HG02885 (cell line): ENCODE measurements at regions not wholly inside any gene's neighbourhood (a gene's known extent, or its start where the extent isn't known, plus 50 kb on each side); places are given as distances from the start of the nearest gene placed in this dataset.
A peak's percentile ranks its signal among the peaks of the same experiment; 100 is the strongest.
"Not testable (repeated sequence)": the region's sequence is repeated elsewhere in the genome, so short reads cannot be mapped to it uniquely, and the experiment has no call there.

Source experiments
- ATAC-seq: cut with Tn5 transposase; IDR thresholded peaks from one replicate; pipeline ENCODE4 v1.9.1; 2021; ENCODE audit warnings: mild to moderate bottlenecking; ENCODE audit not compliant: unreplicated experiment, poor library complexity

DNA sequence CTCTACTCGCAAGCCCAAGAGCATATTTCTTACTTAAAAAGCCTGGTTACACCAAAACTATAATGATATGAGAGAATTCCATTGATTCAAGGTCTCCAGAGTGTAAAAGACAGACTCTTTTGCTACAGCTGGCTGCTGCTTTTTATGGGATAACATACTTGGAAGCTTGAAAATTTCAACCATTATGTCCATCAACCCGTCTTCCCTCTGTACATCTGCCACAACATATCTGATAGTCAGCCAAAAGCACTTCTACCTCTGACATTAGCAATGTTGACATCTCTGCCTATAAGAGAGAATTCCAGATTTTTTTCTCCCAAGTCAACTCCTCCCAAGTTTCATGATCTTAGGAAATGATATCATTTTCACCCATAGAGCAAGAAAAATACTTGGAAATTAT, 54.4 kb upstream of the IQCM start:
- ATAC-seq = no peak

DNA sequence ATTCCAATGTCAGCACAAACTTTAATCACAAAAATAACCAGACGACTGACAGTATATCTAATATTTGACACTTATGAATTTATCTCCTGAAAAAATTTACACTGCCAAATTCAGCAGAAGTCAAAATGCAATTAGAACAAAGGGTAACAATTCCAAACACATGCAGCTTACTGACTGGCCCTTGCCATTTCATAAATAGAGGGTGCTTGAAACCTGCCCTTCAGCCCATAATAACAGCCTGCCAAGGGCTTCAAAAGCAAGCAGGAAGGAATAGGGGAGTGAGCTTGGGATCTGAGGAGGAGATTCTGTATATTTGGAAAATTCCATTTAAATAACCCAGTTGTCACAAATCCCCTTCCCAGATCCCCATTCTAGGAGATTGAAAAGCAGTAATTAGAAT, 66.1 kb upstream of the IQCM start:
- ATAC-seq = no peak

DNA sequence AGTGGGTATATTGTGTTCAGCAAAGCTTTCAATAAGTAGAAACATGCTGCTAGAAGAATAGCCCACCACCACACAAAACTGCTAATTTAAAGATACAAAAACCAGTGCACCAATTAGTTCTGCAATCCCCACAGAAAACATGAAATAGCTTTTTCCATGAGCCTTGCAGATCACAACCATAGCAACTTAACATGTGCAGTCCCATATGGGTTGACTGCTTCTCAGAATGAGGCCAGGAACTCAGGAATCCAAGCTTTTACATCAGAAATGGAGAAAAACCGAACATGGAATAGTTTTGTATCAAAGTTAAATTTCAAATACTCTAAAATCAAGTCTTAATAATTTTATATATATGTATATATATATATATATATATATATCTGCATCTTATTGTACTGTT, 66.6 kb upstream of the IQCM start:
- ATAC-seq = no peak

DNA sequence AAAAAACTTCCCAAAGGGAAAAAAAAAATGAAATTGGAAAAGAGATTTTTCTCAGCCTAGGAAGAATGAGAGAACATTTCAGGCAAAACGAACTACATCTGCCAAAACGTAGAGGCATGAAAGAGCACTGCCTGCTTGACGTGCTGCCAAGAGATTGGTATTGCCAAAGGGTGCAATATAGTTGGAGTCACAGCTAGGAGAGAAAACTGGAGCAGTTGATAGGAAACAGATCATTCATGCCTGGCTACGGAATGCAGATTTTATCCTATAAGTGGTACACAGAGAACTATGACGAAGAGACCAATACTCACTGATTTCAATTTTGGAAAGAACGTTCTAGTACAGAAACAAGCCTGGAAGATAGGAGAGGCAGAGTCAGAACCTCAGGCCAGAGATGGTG, 68.4 kb upstream of the IQCM start:
- ATAC-seq = no peak

DNA sequence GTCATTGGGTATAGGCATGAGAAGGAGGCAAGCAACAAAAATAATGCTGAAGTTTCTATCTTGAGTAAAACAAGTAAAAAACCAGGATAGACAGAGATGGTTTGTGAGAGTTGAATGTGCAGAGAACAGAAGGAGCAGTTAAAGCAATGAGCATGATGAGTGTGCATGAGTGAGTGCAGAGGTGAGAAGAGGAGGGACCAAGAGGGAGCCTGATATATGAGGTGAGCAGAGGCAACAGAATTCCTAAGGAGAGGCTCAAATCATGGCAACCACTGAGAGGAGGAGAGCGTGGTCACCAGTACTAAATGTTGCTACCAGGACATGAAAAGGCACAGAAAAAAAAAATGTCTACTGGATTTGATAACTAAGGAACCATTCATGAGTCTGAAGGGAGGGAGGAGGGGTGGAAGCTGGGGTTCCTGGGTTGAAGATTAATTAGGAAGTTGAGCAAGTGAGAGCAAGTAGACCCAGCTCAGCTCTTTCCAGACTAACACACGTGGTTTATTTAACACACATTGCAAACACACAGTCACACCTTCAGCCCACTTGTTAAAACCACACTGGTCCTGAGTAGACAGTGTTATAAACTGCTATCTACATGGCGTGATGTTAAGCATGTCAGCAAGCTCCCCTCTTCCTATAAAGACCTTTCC, 69.0 kb upstream of the IQCM start:
- no peak for ATAC-seq

DNA sequence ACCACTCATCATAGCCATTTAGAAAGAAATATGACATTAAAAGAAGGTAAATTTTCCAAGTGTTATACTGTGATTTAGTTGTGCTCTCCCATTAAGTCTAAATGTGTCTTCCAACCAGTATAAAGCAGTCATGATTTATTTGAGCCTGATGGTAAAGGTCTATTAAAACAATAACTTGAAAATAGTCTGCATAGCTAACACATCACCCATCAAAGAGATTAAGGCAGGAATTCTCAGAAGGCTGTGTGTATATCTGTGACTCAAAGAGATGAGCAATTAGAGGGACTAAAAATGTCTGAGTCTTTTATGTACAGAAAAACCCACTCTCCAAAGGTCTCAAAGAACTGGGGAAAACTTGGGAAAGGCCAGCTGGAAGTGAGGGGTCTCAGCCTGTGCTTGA, 70.3 kb upstream of the IQCM start:
- no peak for ATAC-seq

DNA sequence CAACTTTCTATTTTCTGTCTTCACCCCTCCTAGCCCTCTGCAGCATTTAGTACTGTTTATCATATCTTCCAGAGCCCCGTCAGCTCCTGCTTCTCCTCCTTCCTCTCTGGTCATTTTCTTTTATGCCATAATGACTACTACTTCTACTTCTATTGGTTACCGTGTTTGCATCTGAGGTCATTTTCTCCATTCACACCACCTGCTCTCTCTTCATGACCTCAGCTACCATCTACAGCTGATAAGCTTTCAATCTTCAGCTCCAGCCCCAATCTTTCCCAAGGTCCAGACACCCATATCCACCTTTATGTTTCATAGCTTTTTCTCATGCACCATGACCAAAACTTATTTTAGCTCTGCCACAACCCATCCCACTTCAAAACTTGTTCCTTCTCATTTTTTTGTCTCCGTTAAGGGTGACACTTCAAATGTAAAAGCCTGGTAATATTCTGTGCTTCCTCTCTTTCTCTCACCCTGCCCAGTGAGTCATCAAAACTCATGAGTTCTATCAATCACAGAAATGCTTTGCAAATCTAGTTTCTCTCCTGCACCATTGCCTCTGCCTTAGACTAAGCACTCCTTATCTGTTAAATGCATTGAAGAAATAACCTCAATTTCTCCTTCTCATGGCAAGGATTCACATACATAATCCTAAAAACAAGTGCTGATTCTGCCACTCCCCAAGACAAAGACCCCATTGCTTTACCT, 71.3 kb upstream of the IQCM start:
- no peak for ATAC-seq

DNA sequence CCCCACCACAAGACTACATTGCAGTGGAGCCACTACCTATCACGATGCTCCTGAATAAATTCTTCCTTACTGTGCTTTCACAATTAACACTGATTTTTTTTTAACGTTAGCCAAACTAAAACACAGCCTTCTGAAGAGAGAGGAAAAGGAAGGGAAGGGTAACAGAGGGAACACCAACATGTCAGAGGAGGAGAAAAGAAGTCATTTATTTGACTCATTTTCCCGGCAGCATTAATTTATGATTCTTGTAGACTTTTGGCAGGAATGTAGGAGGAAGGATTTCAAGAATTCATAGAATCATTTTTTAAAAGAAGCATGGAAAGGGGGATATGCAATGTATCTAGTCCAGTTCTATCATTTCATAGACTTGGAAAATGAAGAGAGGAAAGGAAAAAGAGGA, 74.3 kb upstream of the IQCM start:
- ATAC-seq = no peak

DNA sequence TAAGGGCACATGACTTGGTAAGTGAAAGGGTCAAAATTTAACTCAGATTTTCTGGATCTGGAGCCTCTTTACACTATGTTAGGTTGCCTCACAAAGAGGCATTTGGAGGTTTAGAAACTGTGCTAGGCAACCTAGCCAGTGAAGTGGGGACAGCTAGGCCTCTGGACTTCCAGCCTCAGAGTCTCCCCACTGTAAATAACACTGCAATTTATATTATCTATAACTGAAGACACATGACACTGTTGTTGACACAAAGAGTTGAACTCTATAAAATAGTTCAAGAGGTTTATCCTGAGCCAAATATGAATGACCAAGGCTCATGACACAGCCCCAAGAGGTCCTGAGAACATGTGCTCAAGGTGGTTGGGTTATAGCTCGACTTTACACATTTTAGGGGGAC, 74.9 kb upstream of the IQCM start:
- ATAC-seq = no peak

DNA sequence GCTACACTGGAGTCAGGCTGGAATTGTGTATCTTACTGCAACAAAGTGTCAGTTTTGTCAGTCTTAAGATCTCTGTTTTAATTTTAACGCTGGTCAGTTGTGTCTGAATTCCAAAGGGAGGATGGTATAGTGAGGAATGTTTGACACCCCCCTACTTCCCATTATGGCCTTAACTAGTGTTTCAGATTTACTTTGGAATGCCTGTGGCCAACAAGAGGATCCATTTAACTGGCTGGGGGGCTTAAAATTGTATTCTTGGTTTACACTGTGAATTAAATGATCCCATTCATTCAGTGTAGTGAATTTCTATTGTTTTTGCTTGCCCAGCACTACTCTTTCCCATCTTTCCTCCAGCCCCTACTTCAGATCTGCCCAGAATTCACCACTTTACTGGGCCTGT, 75.8 kb upstream of the IQCM start:
- ATAC-seq = no peak

DNA sequence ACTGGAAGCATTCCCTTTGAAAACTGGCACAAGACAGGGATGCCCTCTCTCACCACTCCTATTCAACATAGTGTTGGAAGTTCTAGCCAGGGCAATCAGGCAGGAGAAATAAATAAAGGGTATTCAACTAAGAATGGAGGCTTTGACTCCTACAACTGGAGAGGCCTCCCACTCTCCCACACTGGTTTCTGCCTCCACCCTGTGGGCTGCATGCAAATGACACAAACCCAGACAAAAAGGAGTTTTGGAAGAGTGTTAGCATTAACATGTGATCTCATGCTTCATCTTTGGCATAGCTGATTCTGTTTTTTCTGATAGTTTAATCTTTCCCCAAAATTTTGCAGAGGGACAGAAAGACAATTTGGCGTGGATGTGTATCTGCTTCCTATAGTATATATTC, 80.8 kb upstream of the IQCM start:
- ATAC-seq = peak; percentile 44

DNA sequence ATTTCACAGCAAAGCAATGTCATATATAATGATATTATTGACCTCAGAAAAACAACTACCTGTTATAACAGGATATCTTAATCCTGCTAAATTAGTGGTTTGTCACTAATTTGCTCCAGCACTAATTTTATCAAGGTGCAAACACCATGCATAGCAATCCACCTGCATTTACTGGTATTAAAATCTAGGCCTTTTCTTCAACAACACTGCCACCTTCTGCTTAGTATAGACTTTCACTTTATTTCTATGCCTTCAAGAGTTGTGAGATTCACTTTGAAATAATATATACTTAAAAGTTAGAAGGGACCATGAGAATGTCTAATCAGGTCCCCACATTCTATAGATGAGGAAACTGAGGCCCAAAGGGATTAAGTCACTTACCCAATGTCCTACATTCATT, 82.1 kb upstream of the IQCM start:
- peak; percentile 54 for ATAC-seq

DNA sequence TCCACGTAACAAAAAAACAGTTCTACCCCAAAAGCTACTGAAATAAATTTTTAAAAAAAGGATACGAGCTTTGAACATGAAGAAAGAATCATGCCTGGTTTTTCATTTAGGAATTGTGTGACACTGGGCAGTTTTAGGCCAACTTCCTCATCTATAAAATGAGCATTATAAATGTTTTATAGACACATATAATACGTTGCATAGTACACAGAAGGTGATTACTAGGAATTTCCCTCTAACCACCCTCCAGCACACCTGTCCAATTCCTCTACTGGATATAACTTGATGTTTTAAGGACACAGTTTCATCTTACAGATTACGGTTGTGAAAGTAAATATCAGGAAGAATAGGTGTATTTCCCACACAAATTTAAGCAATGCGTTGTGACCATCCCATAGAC, 85.5 kb upstream of the IQCM start:
- no peak for ATAC-seq

DNA sequence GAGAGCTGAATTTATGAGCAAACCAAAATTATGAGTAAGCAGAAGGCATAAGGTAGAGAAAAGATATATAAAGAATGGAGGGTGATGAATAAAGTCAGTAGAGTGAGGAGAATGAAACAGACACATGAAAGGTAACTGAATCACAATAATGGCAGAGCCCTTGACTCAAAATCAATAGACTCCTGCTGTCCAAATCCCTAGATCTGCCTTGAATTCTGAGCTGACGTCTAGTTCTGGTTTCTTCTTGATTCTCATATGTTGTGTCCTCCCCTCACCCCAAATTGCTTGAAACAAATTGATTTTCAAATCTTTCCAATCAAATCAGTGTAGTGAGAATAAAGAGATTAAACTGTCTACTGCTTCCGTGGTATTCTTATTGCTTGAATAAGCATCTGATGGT, 86.6 kb upstream of the IQCM start:
- ATAC-seq = no peak

DNA sequence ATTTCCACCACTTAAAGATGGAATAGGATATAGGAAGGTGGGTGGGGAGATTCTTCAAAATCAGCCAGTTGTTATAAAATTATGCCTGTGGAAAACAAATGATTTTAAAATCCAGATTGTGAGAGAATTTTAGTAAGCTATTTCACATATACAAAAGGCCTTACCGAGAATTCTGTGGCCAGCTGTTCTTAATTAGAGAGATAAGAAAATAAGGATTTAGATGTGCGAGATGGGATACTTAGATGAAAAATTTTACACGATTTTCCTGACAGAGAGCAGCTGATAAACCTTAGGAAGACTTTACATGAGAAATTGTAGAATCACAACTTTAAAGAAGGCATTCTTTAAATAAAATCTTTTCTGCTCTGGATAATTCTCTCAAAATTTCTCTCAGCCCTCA, 94.5 kb upstream of the IQCM start:
- ATAC-seq = no peak

DNA sequence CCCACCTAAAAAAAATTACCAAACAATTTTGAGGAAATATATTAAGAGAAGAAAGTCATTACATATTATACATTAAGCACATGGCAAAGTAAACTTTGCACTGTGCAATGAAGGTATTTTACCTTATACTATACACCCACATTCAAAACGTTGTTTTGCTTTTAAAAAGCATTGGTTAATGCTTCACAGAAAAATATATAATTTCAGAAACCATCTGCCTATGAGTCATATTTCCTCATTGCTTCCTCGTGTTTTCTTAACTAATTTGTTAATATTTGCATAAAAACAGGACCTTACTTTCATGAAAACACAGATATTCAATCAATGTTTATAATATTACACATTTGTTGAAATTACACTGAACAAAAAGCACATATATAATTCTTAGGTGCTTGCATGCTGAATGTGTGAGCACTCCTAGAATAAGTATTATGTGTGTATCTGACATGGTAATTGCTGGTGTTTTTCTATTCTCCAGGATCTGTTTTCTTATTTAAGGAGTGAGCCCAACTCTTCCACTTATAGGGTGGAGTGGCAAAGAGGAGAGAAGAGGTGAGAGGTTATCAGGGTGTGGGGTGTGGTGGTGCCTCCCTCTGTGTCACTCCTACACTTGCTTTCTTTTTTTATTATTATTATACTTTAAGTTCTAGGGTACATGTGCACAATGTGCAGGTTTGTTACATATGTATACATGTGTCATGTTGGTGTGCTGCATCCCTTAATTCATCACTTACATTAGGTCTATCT, 95.1 kb upstream of the IQCM start:
- ATAC-seq = no peak

DNA sequence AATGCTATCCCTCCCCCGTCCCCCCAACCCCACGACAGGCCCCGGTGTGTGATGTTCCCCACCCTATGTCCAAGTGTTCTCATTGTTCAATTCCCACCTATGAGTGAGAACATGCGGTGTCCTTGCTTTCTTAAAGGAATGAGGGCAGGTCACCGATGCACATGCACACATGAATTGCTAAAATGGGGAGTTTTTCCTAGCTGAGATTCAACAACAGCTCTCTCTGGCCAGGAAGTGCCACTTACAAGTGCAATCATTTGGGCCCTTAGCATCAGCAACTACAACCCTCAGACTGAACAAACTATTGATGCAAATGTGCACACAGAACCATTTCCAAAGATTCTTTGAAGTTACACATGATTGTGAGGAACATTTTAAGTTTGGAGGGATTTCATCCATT, 95.7 kb upstream of the IQCM start:
- ATAC-seq = no peak

DNA sequence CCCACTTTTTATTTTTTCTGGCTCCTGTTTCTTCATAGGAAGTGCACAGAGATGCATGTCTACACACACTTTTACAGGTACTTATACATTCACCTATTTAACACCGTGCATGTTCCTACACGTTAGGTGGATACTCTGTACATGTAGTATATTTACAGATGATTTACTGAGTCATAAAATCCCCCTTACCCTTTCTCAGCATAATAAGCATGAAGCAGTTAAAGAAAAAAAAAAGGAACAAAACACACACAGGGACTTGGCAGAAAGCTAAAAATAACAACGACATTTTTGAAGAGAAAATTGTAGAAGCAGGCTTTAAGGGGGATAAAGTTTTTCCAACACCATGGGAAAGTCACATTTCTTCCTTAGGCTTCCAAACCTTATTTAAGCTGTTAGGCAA, 96.4 kb upstream of the IQCM start:
- no peak for ATAC-seq

DNA sequence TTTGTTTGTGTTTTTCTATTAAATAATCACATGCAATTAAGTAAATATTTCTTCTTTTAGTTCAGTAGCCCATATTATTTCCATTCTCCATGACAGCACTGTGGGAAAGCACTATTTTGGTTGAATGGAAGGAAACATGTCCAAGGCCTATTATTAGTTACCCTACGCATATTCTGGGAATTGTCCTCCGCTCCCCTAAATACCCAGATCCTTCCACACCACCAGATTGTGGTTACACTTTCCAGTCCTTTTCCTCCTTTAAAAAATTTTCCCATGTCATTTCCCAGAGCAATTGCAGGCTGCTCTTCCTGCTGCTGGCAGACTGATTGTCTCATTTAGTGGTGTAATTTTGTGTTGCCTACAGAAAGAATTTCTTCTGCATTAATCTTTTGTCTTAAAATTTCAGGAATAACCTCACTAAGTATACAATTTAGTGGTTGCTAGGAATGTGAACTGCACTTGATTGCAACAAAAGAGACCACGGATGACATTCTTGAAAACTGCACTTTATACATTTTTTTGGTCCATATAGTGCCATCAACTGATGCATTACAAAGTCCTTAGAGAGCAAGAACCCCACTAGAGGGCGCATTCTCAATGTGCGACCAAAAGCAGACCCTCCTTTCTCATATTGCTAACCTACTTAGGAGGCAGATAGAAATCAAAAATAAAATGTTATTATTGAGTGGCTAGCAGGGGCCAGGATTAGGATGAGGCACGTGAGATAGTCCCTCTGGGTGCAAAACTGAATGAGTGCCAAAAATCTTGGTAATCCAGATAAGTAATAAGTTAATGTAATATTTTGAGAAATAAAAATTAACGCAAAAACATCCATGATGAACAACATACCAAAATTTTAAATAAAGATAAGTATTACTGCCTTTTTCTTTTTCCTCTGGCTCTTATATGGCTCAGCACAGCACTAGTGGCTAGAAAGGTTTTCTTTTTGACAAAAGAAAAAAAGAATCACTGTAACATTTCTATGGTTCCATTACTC, 98.8 kb upstream of the IQCM start:
- ATAC-seq = peak; percentile 86

DNA sequence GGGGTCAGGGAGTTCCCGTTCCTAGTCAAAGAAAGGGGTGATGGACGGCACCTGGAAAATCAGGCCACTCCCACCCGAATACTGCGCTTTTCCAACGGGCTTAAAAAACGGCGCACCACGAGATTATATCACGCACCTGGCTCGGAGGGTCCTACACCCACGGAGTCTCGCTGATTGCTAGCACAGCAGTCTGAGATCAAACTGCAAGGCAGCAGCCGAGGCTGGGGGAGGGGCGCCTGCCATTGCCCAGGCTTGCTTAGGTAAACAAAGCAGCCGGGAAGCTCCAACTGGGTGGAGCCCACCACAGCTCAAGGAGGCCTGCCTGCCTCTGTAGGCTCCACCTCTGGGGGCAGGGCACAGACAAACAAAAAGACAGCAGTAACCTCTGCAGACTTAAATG, 100.1 kb upstream of the IQCM start:
- ATAC-seq = not testable (repeated sequence)

DNA sequence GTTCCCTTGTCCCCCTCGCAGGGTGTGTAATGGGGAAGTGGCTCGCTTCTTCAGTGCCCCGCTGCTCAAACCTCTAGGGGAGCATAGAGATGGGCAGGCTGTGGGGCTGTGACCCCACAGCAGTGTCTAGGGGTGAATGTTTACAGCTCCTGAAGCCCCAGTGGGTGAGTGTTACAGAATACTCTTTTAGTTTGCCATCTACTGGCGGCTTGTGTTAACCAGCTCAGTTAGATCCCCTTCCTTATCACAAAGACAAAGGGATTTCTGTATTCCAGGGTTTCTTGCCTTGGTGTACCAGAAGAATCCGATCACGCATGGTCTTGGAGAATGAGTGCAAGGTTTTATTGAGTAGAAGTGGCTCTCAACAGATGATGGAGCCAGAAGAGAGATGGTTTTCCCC, 108.1 kb upstream of the IQCM start:
- ATAC-seq = no peak
